GM18870 (cell line): ENCODE measurements at regions not wholly inside any gene's neighbourhood (a gene's known extent, or its start where the extent isn't known, plus 50 kb on each side); places are given as distances from the start of the nearest gene placed in this dataset.
"Not testable (repeated sequence)": the region's sequence is repeated elsewhere in the genome, so short reads cannot be mapped to it uniquely, and the experiment has no call there.

ENCODE experiments used
- ATAC-seq: cut with Tn5 transposase; IDR thresholded peaks from one replicate; pipeline ENCODE4 v1.9.1; 2021; ENCODE audit warnings: moderate library complexity; ENCODE audit not compliant: unreplicated experiment

DNA sequence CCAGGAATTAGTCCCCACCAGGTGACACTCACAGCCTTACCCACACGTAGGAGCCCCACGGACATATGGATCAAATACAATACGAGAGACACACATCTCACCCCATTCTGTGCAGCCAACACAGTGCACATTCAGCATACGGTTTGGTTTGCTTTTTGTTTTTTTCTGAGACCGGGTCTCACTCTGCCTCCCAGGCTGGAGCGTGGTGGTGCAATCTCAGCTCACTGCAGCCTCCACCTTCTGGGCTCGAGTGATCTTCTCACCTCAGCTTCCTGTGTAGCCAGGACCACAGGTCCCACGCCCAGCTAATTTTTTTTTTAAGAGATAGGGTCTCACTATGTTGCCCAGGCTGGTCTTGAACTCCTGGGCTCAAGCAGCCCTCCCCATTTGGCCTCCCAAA lies 102.8 kb downstream of the POTEB start:
- ATAC-seq, result not testable (repeated sequence)

DNA sequence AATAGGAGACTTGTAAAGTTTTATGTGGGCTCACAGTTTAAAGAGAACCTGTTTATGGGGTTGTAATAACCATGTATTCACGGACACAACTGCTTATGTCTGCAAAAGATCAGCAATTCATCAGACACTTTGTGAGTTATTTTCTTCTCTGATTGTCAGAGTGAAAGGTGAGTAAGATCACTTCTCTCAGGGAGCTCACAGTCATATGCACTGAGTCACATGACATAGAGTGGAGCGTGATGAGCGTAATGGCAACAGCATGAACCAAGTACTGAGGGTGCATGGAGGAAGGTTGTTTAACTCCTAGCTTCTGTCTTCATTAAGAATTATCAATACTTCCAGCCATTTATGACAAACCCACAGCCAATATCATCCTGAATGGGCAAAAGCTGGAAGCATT lies 111.0 kb downstream of the POTEB start:
- ATAC-seq, result not testable (repeated sequence)

DNA sequence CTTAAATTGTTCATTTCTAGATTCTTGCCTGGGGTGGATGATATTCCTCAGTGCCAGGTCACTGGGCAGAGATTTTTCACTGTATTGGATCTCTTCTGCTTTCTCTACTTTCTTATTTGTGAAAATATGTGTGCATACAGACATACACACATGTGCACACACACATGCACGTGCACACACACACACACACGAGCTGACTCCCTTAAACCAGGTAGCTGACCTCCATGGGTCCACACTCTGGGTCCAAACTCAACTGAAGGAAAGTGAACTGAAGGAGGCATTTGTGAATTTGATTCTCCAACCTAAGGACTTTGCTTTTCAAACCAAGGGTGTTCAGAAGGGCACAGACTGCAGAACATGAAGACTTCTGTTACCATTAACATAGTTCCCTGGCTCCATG lies 113.8 kb downstream of the POTEB start:
- not testable (repeated sequence) for ATAC-seq

DNA sequence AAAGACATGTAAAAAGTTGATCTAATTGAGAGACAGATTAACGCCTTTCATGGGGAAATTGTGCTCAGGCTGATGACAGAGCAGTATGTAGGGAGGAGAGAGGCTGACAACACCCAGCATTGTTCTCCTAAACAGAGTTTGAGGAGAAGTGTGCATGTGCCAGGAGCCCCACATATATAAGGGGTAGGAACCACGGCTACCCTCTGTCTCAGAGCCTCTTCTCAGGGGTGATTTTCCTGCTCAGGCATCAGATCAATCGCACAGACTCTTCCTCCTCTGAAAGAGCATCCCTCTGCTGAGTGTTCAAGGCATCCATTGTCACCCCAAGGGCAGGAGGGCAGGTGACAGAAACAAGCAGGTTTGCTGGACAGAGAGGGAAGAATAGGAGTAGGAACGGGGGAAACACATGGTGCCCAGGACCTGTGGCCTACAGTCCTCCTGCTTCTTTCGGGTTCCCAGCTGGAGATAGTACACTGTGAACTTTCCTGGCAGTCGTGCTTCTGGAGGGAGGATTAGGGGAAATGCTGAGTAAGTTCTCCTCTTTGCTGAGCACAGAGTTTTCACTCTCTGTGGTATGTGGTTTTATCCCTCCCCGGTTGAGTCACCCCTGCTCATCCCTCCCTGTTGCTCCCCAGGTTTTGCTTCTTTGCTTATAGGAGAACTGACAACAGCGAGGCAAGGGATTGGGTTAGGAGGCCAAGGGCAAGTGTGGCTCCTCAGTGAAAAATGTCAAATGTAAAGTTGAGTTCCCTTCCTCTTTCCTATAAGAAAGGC lies 117.1 kb downstream of the POTEB start:
- ATAC-seq, result not testable (repeated sequence)

DNA sequence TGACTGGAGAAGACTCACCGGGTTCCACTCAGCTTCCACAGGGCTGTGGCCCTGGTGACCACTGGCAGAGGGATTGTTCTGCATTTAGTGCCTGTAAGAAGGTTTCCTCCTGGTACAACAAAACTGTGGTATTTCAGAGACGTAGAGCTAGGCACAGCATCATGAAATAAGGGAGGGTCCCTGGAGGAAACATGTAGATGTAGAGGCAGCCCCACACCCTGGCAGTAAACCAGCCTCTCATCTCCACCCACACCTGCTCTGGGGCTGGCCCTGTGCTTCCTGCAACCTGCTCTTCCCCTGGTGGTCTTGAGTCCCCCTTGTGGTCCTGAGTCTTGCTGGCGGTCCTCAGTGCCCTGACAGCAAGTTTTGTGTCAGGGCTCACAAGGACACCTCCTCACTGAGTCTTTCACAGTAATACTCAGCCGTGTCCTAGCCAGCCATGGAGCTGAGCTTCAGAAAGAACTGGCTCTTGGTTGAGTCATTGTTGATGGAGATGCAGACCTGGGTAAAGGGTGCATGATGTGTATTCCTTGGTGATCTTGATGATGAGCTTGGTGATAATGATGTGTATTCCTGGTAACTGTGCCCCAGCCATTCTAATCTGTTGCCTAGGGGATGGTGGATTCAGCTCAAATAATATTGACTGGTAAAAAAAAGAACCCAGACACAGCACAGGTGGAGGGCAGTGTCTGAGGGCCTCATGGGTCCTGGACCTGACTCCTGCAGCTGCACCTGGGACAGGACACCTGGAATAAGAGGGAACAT lies 118.0 kb downstream of the POTEB start:
- not testable (repeated sequence) for ATAC-seq

DNA sequence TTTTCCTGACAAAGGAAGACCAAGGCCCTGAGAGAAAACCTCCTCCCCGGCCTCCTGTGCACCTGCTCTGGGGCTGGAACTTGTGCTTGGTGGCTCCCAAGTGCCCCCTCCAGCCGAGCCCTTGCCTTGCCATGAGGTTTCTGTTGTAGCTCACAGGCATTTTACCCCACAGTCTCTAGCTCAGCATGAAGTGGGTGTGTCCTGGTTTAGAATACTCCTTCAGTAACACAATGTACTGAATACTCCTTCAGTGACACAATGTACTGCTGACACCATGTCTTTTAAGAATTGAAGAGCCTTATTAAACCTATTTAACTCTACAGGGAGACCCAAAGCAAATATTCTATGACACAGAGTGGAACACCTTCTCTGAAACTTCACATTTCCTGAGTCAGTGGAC lies 123.7 kb downstream of the POTEB start:
- not testable (repeated sequence) for ATAC-seq

DNA sequence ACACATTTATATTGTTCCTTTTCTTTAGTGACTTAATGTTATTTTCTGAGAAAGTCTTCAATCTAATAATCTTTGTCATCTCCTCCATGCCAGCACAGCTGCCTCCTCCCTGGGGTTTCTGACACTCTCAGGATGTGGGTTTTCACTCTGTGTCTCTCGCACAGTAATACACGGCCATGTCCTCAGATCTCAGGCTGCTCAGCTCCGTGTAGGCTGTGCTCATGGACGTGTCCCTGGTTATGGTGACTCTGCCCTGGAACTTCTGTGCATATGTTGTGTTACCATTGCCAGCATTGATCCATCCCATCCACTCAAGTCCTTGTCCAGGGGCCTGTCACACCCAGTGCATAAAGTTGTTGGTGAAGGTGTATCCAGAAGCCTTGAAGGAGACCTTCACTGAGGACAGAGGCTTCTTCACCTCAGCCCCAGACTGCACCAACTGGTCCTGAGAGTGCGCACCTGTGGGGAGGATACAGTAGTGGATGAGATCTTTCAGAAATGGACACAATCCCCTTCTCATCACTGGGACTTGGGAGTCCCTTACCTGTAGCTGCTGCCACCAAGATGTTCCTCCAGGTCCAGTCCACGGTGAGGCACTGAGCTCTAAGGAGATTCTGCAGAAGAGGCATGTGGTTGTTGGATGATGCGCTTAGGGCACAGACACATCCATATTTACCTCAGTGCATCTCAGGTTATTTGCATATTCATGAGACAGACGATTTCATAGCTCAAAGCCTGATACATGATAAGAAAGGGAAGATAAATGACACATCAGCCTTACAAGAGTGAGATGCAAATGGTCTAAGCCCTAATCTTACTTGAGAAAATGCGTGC lies 125.2 kb downstream of the POTEB start:
- not testable (repeated sequence) for ATAC-seq

DNA sequence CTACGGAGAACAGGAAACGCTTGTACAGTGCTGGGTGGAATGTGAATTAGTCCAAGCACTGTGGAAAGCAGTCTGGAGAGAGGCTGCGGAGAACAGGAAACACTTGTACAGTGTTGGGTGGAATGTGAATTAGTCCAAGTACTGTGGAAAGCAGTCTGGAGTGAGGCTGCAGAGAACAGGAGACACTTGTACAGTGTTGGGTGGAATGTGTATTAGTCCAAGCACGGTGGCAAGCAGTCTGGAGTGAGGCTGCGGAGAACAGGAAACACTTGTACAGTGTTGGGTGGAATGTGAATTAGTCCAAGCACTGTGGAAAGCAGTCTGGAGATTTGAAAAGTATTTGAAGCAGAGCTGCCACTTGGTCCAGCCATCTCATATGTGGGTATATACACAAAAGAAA lies 128.4 kb downstream of the POTEB start:
- ATAC-seq, result not testable (repeated sequence)

DNA sequence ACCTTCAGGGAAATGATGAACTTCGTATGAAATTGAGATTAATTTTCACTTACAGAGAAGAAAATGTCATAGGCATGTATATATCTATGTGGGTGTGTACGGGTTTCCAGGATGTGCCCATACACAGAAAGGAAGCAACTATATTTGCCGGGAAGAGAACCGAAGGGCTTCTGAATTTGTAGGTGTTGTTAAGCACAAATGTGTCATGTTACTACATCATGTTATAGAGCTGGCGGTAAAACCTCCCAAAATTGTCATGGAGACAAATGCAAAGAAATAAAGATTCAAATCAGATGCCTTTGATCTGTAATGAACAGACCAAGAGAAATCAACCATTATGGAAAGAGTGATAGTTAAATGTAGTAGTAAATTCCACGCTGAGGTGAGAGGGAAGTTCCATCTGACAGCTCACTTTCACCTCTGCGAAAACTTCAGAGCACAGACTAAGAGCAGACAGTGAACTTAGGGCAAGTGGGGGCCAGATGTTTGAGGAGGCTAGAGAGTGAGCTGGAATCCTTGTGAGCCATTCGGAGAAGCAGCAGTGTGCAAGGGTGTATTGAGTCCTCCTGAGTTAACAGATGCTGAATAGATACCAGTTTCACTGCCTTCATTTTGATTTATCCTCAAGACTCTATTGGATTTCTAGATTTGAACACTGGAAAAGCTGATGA lies 133.2 kb downstream of the POTEB start:
- not testable (repeated sequence) for ATAC-seq

DNA sequence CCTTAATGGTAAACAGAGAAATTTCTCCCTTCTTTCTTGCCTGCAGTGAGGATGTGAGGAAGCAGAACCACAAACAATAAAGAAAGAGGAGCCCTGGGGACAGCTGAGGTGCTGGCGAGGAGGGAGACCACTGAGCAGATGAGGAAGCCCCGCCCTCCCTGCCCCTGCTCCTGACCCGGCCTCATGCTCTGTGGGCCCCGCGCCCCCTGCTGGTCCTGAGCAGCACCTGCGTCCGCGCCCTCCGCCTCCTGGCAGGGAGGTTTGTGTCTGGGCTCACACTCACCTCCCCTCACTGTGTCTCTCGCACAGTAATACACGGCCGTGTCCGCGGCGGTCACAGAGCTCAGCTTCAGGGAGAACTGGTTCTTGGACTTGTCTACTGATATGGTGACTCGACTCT lies 135.5 kb downstream of the POTEB start:
- ATAC-seq, result not testable (repeated sequence)

DNA sequence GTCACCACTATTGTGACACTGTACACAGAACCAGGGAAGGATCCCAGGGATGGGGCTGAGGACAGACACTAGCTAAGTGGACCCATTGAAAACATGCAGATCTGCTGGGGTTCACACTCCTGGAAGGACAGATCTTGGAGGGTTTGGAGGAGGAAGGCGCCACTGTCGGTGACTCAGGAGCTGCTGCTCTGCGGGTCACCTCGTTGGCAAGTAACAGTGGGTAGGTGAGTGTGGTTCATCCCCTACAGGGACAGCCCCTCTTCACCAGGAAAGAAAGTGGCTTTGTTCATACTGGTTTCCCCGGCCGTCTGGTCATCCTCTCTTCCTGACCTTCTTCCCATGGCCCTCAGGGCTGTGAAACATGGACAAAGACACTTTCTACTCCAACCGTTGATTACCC lies 139.5 kb downstream of the POTEB start:
- ATAC-seq, result not testable (repeated sequence)

DNA sequence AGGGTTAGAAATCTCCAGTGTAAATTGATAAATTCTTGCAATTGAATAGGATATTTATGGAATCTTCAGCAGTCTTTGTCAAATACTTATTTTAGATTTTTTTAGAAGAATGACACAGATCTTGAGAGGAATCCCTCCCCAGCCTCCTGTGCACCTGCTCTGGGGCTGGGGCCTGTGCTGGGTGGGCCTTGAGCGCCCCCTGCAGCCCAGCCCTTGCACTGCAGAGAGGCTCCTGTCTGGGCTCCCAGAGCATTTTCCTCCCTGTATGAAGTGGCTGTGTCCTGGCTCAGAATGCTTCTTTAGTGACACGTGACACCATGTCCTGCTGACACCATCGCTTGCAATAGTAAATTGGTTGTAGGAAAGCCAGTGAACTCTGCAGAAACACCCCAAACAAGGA lies 141.1 kb downstream of the POTEB start:
- not testable (repeated sequence) for ATAC-seq

DNA sequence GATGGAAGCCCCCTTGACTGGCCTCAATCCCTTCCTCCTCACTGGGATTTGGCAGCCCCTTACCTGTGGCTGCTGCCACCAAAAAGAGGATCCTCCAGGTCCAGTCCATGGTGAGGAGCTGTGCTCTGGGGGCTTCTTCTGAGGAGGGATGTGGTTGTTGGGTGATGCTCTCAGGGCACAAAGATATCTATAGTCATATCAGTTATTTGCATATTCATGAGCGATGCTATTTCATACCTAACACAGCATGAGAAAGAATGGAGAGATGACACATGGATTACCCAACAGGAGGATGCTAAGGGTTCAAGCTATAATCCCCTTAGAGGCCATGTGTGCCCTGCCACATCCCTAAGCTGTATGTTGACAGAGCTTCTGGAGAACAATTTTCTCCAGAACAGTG lies 141.7 kb downstream of the POTEB start:
- not testable (repeated sequence) for ATAC-seq

DNA sequence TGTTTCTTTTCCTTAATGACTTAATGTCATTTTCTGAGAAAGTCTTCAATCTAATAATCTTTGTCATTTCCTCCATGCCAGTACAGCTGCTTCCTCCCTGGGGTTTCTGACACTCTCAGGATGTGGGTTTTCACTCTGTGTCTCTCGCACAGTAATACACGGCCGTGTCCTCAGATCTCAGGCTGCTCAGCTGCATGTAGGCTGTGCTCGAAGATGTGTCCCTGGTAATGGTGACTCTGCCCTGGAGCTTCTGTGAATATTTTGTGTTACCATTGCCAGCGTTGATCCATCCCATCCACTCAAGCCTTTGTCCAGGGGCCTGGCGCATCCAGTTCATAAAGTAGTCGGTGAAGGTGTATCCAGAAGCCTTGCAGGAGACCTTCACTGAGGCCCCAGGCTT lies 142.2 kb downstream of the POTEB start:
- ATAC-seq, result not testable (repeated sequence)

DNA sequence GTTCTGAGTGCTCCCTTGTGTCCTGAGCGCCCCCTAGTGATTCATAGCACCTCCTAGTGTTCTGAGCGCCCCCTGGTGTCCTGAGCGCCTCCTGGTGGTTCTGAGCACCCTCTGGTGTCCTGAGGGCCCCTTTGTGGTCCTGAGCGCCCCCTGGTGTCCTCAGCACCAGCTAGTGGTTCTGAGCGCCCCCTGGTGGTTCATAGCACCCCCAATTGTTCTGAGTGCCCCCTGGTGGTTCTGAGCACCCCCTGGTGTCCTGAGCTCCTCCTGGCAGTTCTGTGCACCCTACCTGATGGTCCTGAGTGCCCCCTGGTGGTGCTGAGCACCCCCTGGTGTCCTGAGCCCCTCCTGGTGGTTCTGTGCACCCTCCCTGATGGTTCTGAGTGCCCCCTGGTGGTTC lies 146.0 kb downstream of the POTEB start:
- peak; percentile 46 for ATAC-seq

DNA sequence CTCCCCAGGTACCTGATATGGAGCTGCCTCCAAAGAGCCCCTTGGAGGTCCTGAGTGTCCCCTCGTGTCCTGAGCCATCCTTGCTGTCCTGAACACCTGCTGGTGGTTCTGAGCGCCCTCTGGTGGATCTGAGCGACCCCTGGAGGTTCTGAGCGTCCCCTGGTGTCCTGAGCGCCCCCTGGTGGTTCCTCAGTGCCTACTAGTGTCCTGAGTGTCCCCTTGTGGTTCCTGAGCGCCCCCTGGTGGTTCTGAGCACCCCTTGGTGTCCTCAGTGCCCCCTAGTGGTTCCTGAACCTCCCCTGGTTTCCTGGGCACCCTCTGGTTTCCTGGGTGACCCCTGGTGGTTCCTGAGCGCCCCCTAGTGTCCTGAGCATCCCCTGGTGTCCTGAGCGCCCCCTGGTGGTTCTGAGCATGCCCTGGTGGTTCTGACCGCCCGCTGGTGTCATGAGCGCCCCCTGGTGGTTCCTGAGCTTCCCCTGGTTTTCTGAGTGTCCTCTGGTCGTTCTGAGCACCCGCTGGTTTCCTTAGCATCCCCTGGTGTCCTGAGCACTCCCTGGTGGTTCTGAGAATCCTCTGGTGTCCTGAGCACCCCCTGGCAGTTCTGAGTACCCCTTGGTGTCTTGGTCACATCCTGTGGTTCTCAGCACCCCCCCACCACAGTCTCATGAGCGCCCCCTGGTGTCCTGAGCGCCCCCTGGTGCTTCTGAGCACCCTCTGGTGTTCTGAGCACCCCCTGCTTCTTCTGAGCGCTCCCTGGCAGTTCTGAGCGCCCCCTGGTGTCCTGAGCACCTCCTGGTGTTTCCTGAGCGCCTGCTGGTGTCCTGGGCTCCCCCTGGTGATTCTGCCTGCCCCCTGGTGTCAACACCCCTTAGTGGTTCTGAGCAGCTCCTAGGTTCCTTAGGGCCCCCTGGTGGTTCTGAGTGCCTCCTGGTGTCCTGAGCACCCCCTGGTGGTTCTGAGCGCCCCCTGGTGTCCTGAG lies 146.8 kb downstream of the POTEB start:
- ATAC-seq, result peak; percentile 69

DNA sequence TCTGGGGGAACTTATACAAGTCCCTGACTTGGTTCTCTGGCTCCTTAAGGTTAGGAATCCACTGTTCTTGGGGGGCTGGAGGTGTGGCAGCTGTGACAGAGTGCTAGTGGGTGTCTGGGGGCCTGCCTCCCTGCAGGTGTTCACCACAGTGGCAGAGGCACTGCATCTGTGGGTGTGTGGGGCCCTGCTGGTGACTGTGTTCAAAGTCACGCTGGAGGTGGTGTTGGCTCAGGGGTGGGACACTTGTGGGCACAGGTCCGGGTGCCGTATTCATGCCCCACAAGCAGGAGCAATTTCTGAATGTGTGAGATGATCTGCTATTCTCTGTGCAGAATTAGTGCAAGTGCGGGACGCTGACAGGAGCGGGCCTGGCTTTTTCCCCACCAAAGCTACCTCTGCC lies 152.5 kb downstream of the POTEB start:
- not testable (repeated sequence) for ATAC-seq

DNA sequence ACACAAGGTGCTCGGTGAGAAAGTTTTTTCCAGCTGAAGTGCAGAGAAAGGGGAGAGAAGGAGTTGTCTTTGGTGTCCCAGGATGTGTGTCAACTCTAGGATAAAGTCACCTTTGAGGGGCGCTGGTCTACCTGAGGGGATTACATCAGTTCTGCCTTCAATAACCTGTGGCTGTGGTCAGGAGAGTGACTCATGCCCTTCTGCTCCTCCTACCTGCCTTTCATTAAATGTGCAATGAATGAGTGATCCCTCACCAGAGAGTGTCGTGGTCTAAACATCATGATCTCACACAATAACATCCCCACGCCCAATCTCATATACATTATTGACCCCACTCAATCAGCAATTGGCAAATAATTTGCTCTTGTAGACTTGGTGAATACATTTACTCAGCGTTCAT lies 156.4 kb downstream of the POTEB start:
- not testable (repeated sequence) for ATAC-seq

DNA sequence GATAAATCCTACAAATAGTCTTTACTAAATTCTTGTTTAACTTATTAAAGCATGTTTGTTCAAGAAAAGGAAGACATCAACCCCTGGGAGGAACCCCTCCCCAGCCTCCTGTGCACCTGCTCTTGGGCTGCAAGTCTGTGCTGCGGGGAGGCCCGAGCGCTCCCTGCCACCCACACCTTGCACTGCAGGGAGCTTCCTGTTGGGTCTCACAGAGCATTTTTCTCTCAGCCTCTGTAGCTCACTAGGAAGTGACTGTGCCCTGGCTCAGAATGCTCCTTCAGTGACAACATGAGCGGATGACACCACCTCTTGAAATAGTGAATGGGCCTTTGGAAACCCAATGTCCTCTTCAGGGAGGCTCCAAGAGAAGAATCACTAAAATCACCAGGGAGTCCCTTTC lies 158.8 kb downstream of the POTEB start:
- ATAC-seq, result peak; percentile 68

DNA sequence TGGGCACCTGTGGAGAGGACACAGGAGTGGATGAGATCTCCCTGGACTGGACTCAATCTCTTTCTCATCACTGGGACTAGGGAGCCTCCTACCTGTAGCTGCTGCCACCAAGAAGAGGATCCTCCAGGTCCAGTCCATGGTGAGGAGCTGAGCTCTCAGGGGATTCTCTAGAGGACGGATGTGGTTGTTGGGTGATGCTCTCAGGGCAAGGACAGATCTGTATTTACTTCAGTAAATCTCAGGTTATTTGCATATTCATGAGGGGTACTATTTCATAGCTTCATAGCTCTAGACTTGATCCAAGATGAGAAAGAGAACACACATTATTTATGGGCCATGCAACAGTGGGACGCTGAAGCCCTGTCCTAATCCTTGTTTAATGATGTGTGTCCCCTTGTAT lies 159.4 kb downstream of the POTEB start:
- peak; percentile 79 for ATAC-seq
